ENCODE measurements at regions not wholly inside any gene's neighbourhood (a gene's known extent, or its start where the extent isn't known, plus 50 kb on each side); places are given as distances from the start of the nearest gene placed in this dataset.

DNA sequence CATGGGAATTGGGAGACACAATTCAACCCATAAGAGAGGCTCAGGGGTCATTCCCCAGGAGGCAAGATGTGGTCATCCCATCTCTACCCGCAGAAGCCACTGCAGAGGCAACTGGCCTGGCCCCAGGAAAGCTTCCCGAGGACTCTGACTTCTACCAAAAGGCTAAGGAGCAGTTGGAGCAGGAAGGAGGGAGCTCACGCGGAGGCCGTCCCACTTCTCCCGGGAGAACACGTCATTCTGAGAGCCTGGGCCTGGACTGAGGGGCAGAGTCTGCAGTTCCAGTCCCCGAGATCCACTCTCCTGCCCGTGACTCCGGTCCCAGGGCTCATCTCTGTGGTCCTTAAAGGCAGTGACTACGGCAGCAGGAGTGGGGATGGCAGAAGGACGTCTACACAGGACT lies 69.0 kb upstream of the TAF1B start:
- DNase-seq: no peak

- DNase-seq: no peak
Observed at GRCh38 chr2:9775351-9775750, 67.9 kb upstream of the TAF1B start.

GRCh38 chr2:9775999-9776712 lies 67.1 kb upstream of the TAF1B start:
- DNase-seq: no peak

DNA sequence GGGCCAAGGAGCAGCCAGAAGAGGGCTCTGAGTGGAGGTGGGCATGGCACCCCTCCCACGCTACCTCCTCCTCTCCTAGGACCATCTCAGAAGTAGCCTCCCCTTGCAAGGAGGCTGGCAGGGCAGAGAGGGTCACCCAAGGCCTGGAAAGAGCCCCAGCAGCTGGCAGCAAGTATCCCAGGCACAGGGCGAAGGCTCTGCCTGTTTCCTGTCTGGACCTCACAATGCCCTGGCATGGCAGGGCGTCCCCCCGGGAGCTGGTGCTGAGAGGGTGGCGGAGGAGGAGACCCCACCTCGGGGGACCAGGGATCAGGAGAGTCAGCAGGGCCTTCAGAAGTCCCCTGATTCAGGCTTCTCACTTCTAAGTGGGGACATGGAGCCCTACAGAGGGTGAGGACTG lies 66.2 kb upstream of the TAF1B start:
- no peak for DNase-seq

DNA sequence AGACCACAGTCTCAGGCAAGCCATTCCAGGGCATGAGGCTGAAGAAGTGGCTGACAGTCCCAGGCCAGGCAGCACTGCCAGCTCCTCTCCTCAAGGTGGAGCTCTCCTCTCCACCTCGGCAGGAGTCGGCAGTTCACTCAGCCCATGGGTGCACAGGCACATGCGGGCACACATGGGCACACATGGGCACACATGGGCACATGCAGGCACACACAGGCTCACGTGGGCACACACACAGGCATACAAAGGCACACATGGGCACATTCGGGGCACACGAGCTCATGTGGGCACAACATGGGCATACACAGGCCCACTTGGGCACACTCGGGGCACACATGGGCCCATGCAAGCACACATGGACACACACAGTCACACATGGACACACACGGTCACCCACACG lies 65.3 kb upstream of the TAF1B start:
- no peak for DNase-seq

- DNase-seq: no peak
Observed at GRCh38 chr2:9778471-9779316, 64.6 kb upstream of the TAF1B start.

GRCh38 chr2:9779596-9780264 lies 63.5 kb upstream of the TAF1B start:
- DNase-seq: no peak

DNA sequence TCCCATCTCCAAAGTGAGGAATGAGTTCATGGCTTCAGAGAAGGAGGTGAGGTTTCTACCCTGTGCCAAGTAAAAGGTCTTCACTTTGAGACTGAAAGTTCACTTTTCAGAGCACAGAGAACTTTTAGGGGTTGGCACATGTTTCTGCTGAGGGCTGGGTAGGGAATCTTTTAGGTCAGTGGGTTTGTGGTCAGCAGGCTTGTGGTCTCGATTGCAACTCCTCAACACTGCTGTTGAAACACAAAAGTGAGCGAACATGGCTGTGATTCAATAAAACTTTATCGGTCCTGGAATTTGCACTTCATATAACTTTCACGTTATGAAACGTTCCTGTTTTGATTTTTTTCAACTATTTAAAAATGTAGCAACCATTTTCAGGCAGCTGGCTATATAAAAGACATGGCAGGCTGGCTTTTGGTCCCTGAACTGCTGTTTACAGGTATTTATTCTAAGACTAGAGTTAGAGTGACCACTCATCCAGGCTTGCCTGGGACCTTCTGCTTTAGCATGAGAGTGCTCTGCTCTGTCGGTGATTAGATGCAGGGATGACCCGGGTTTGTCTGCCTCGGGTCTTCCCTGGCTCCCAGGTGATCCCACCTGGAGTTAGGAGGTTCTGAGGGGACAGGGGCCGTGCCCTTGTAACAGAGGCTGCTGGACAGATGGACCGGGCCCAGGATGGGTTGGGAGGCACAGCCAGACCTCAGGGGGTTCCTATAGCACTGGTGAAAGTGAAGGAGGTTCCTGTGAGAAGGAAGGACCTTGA lies 62.7 kb upstream of the TAF1B start:
- no peak for DNase-seq

DNA sequence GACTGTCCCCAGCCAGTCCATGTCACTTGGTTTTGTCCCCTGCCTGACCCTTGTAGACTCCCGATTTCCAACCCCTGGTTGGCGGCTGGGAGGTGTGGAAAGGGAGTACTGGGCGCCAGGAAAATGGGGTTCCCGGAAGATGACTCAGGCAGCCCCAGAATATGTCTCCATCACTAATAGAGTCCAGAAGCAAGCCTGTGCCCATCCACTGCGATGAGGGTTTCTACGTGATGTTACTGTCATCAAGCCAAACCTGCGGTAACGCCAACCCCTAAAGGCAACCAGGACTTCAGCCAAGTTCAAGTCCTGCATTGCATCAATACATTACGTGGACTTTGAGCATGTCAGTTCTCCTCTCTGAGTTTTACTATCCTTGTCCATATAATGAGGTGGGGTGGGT lies 62.0 kb upstream of the TAF1B start:
- no peak for DNase-seq

GRCh38 chr2:9782197-9782719 lies 61.0 kb upstream of the TAF1B start:
- DNase-seq: no peak

- DNase-seq: no peak
Observed at GRCh38 chr2:9789371-9789770, 53.9 kb upstream of the TAF1B start.

- DNase-seq: no peak
Observed at GRCh38 chr2:9790702-9791225, 52.5 kb upstream of the TAF1B start.

DNA sequence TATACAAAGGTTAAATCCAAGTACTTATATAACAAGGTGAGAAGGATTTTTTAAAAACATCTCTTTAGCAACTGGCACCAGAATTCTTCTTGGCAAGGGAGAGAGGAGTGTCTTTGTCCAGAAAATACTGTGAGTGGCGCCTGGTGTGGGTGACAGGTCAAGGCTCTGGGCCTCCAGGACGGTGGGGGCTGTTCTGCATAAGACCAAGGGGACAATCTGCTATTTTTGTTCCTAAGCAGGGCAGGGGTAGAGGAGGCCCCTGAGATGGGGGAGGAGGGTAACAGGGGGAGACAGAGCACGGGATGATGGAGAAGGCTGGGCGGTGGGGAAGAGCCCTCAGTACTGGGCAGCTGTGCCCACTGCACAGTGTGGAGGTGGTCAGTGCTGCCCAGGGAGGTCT lies 51.6 kb upstream of the TAF1B start:
- DNase-seq: no peak

GRCh38 chr2:9793156-9793917 lies 49.9 kb upstream of the TAF1B start:
- peak; percentile 6 for DNase-seq
